ENCODE measurements at regions not wholly inside any gene's neighbourhood (a gene's known extent, or its start where the extent isn't known, plus 50 kb on each side); places are given as distances from the start of the nearest gene placed in this dataset.

DNA sequence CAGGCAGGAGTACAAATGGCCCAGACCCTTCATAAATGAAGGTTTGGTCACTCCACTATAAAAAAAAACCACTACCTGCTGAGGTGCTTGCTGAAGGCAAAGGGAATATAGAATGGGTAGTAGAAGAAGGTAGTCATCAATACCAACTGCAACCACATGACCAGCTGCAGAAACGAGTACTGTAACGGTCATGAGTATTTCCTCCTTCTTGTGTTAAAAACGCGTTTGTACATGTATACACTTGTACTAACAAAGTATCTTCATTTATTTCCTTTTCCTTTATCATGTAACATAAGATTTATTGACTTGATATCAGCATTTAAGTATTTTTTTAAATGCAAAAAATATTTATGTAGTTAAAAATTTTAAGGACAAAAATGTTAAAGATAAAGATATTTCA is 238.6 kb downstream of the TFAP2B start:
- Histone ChIP-seq H3K27ac (ENCODE audit: low read length) (no peak overlapping the region), H3K4me1 (ENCODE audit: low read length) (no peaks in the 10 kb centered on the region), H3K9me2 (replicated peaks; ENCODE audit: insufficient read depth, low read length) (no peaks in the 10 kb centered on the region), H2AFZ (ENCODE audit: low read length) (no peak overlapping the region), H3K4me3 (ENCODE audit: low read length) (no peak overlapping the region), H3F3A (ENCODE audit: insufficient read depth, low read length) (no peaks in the 10 kb centered on the region), H3K36me3 (replicated peaks; ENCODE audit: insufficient read depth, low read length) (no peaks in the 10 kb centered on the region), H3K79me2 (ENCODE audit: low read length) (no peaks in the 10 kb centered on the region), H3K4me2 (ENCODE audit: low read depth, low read length) (no peak overlapping the region), H4K20me1 (ENCODE audit: insufficient read depth, low read length) (no peaks in the 10 kb centered on the region), H3K27me3 (replicated peaks; ENCODE audit: insufficient read depth, low read length) (no peaks in the 10 kb centered on the region), H3K9ac (ENCODE audit: low read length) (no peak overlapping the region), H3K9me3 (replicated peaks; ENCODE audit: insufficient read depth, low read length) (no peaks in the 10 kb centered on the region)
- DNase-seq: no peak
- TF ChIP-seq EZH2phosphoT487 (IDR thresholded peaks at IDR 0.05; ENCODE audit: low read length) (no peak), EZH2 (optimal IDR thresholded peaks at IDR 0.05; ENCODE audit: low read depth, low read length) (no peak)
- TF ChIP-seq, protein P1, sequence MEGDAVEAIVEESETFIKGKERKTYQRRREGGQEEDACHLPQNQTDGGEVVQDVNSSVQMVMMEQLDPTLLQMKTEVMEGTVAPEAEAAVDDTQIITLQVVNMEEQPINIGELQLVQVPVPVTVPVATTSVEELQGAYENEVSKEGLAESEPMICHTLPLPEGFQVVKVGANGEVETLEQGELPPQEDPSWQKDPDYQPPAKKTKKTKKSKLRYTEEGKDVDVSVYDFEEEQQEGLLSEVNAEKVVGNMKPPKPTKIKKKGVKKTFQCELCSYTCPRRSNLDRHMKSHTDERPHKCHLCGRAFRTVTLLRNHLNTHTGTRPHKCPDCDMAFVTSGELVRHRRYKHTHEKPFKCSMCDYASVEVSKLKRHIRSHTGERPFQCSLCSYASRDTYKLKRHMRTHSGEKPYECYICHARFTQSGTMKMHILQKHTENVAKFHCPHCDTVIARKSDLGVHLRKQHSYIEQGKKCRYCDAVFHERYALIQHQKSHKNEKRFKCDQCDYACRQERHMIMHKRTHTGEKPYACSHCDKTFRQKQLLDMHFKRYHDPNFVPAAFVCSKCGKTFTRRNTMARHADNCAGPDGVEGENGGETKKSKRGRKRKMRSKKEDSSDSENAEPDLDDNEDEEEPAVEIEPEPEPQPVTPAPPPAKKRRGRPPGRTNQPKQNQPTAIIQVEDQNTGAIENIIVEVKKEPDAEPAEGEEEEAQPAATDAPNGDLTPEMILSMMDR (IDR thresholded peaks at IDR 0.05; ENCODE audit: low read length): no peak

GRCh38 chr6:51060262-51060762 is 241.6 kb downstream of the TFAP2B start:
- no peaks in the 10 kb centered on the region for H4K20me1 ChIP-seq (ENCODE audit: insufficient read depth, low read length)
- H3K4me3 ChIP-seq (ENCODE audit: low read length): no peak overlapping the region
- no peak overlapping the region for H3K4me2 ChIP-seq (ENCODE audit: low read depth, low read length)
- H3K27me3 ChIP-seq (replicated peaks; ENCODE audit: insufficient read depth, low read length): no peaks in the 10 kb centered on the region
- no peaks in the 10 kb centered on the region for H3K9me3 ChIP-seq (replicated peaks; ENCODE audit: insufficient read depth, low read length)
- H3K79me2 ChIP-seq (ENCODE audit: low read length): no peaks in the 10 kb centered on the region
- TF ChIP-seq EZH2phosphoT487 (IDR thresholded peaks at IDR 0.05; ENCODE audit: low read length): no peak
- TF ChIP-seq, protein P1 (IDR thresholded peaks at IDR 0.05; ENCODE audit: low read length): no peak
- no peak for TF ChIP-seq EZH2 (optimal IDR thresholded peaks at IDR 0.05; ENCODE audit: low read depth, low read length)
- H2AFZ ChIP-seq (ENCODE audit: low read length): no peak overlapping the region
- no peak overlapping the region for H3K9ac ChIP-seq (ENCODE audit: low read length)
- no peaks in the 10 kb centered on the region for H3F3A ChIP-seq (ENCODE audit: insufficient read depth, low read length)
- no peak for DNase-seq
- H3K4me1 ChIP-seq (ENCODE audit: low read length): no peaks in the 10 kb centered on the region
- H3K9me2 ChIP-seq (replicated peaks; ENCODE audit: insufficient read depth, low read length): no peaks in the 10 kb centered on the region
- H3K27ac ChIP-seq (ENCODE audit: low read length): no peak overlapping the region
- H3K36me3 ChIP-seq (replicated peaks; ENCODE audit: insufficient read depth, low read length): no peaks in the 10 kb centered on the region

GRCh38 chr6:51062166-51062722 is 243.6 kb downstream of the TFAP2B start:
- no peak for DNase-seq
- H3K9me3 ChIP-seq (replicated peaks; ENCODE audit: insufficient read depth, low read length): no peaks in the 10 kb centered on the region
- no peak overlapping the region for H3K4me2 ChIP-seq (ENCODE audit: low read depth, low read length)
- H3K4me1 ChIP-seq (ENCODE audit: low read length): no peaks in the 10 kb centered on the region
- H2AFZ ChIP-seq (ENCODE audit: low read length): no peak overlapping the region
- no peaks in the 10 kb centered on the region for H3K27me3 ChIP-seq (replicated peaks; ENCODE audit: insufficient read depth, low read length)
- no peaks in the 10 kb centered on the region for H3K9me2 ChIP-seq (replicated peaks; ENCODE audit: insufficient read depth, low read length)
- no peaks in the 10 kb centered on the region for H3K36me3 ChIP-seq (replicated peaks; ENCODE audit: insufficient read depth, low read length)
- H3K9ac ChIP-seq (ENCODE audit: low read length): no peak overlapping the region
- H3K79me2 ChIP-seq (ENCODE audit: low read length): no peaks in the 10 kb centered on the region
- H3F3A ChIP-seq (ENCODE audit: insufficient read depth, low read length): no peaks in the 10 kb centered on the region
- no peaks in the 10 kb centered on the region for H4K20me1 ChIP-seq (ENCODE audit: insufficient read depth, low read length)
- TF ChIP-seq EZH2 (optimal IDR thresholded peaks at IDR 0.05; ENCODE audit: low read depth, low read length): no peak
- TF ChIP-seq, protein P1 (IDR thresholded peaks at IDR 0.05; ENCODE audit: low read length): no peak
- no peak for TF ChIP-seq EZH2phosphoT487 (IDR thresholded peaks at IDR 0.05; ENCODE audit: low read length)
- no peak overlapping the region for H3K27ac ChIP-seq (ENCODE audit: low read length)
- H3K4me3 ChIP-seq (ENCODE audit: low read length): no peak overlapping the region
